Panc1 (cell line): ENCODE measurements at regions not wholly inside any gene's neighbourhood (a gene's known extent, or its start where the extent isn't known, plus 50 kb on each side); places are given as distances from the start of the nearest gene placed in this dataset.

Source experiments
- ATAC-seq: fragments of 200-7000 bp; cut with Tn5 transposase; 2 replicates; pipeline ENCODE4 v1.9.1; 2020; ENCODE audit warnings: mild to moderate bottlenecking, moderate library complexity
- BruUV-seq: library from RNA; stranded (reverse); fragments of 400-500 nt; replicated peaks from 2 replicates; lab custom pipeline; 2021; lab: Mats Ljungman, UMichigan
- CTCF ChIA-PET: fragments of 300-600 bp; sonication (Branson Sonifier 250); formaldehyde crosslinking; loops from one replicate; lab custom pipeline; 2022; ENCODE audit warnings: antibody characterized with exemption; lab: Charles Lee
- POLR2A ChIA-PET: fragments of 300-600 bp; sonication (Branson Sonifier 250); formaldehyde crosslinking; loops from one replicate; lab custom pipeline; 2022; ENCODE audit warnings: antibody characterized with exemption; lab: Charles Lee
- DNase-seq: peaks from one replicate; pipeline ENCODE4 v3.0.0-alpha.2; 2010; ENCODE audit warnings: low read depth, low spot score
- H3K27ac ChIP-seq: 2 replicates; pipeline ENCODE4 v1.5.1; 2011; ENCODE audit warnings: mild to moderate bottlenecking, low read length, inconsistent platforms
- H3K27me3 ChIP-seq: fragments of 200-500 bp; sonication (Bioruptor generic); 2 replicates; pipeline ENCODE4 v1.6.0; 2014; ENCODE audit warnings: low read length, inconsistent platforms; ENCODE audit not compliant: control insufficient read depth, insufficient read depth
- H3K36me3 ChIP-seq: fragments of 200-500 bp; sonication (Bioruptor generic); 2 replicates; pipeline ENCODE4 v1.5.1; 2014; ENCODE audit warnings: inconsistent platforms, mild to moderate bottlenecking, low read length, moderate library complexity; ENCODE audit not compliant: control insufficient read depth, insufficient read depth
- H3K4me1 ChIP-seq: 2 replicates; pipeline ENCODE4 v1.5.1; 2011; ENCODE audit warnings: inconsistent platforms, mild to moderate bottlenecking, low read length, moderate library complexity; ENCODE audit not compliant: control insufficient read depth, insufficient read depth
- H3K4me3 ChIP-seq, 2 experiments: 2 replicates each; pipeline ENCODE4 v1.5.1; 2011 to 2012; ENCODE audit warnings: low read depth in 2 of 2, low read length in 2 of 2, mild to moderate bottlenecking in 2 of 2, inconsistent platforms in 1 of 2, moderate library complexity in 1 of 2
- H3K9me3 ChIP-seq: fragments of 200-500 bp; sonication (Bioruptor generic); 2 replicates; pipeline ENCODE4 v1.5.1; 2014; ENCODE audit warnings: low read depth, mild to moderate bottlenecking, inconsistent platforms, low read length, moderate library complexity; ENCODE audit not compliant: control insufficient read depth, insufficient read depth
- POLR2AphosphoS5 ChIP-seq: IDR thresholded peaks from 2 replicates; pipeline ENCODE4 v1.6.1; 2012; ENCODE audit warnings: mild to moderate bottlenecking, low read depth, low read length, moderate library complexity
- SIN3A ChIP-seq: IDR thresholded peaks from 2 replicates; pipeline ENCODE4 v1.6.1; 2012; ENCODE audit warnings: low read depth, mild to moderate bottlenecking, low read length, moderate library complexity, borderline replicate concordance; ENCODE audit not compliant: insufficient read depth
- TCF7L2 ChIP-seq: IDR thresholded peaks from 2 replicates; pipeline ENCODE4 v1.6.1; 2011; ENCODE audit warnings: mild to moderate bottlenecking, low read depth, low read length, inconsistent platforms
- in situ Hi-C: cut with HindIII; loops from 2 replicates; pipeline ENCODE4 v1.10.0; 2016; ENCODE audit warnings: low sequenced_read_pairs, low pct_unique_long_range_greater_than_20kb
- intact Hi-C: fragments of 100-400 bp; cut with micrococcal nuclease; formaldehyde crosslinking; loops from one replicate; pipeline ENCODE4 v1.10.0; 2022; ENCODE audit not compliant: unreplicated experiment
- TF ChIP-seq, protein P1 (sequence below), 2 experiments: IDR thresholded peaks; 2 replicates each; pipeline ENCODE4 v1.6.1; 2011 to 2012; ENCODE audit warnings: low read depth in 2 of 2, control low read depth in 1 of 2, low read length in 1 of 2, mild to moderate bottlenecking in 1 of 2, moderate library complexity in 1 of 2; ENCODE audit not compliant: insufficient read depth in 1 of 2
- TF ChIP-seq, protein P2 (sequence below): fragments of 450-650 bp; IDR thresholded peaks from 2 replicates; pipeline ENCODE4 v1.5.1; 2017; ENCODE audit warnings: mild to moderate bottlenecking

GRCh38 chr4:22174640-22175039 is 226.1 kb upstream of the KCNIP4 start:
- Histone ChIP-seq H3K9me3 (no peaks in the 10 kb centered on the region), H3K27me3 (no peaks in the 10 kb centered on the region), H3K4me1 (no peaks in the 10 kb centered on the region), H3K4me3 (no peak overlapping the region), H3K27ac (no peak overlapping the region), H3K36me3 (no peaks in the 10 kb centered on the region)
- BruUV-seq: no TSS peak
- in situ Hi-C loops (no loop called here), intact Hi-C loops (no loop called here)
- ChIA-PET POLR2A (no interaction called here), CTCF (no interaction called here)
- ATAC-seq: no peak
- no peak for DNase-seq
- TF ChIP-seq, protein P1, sequence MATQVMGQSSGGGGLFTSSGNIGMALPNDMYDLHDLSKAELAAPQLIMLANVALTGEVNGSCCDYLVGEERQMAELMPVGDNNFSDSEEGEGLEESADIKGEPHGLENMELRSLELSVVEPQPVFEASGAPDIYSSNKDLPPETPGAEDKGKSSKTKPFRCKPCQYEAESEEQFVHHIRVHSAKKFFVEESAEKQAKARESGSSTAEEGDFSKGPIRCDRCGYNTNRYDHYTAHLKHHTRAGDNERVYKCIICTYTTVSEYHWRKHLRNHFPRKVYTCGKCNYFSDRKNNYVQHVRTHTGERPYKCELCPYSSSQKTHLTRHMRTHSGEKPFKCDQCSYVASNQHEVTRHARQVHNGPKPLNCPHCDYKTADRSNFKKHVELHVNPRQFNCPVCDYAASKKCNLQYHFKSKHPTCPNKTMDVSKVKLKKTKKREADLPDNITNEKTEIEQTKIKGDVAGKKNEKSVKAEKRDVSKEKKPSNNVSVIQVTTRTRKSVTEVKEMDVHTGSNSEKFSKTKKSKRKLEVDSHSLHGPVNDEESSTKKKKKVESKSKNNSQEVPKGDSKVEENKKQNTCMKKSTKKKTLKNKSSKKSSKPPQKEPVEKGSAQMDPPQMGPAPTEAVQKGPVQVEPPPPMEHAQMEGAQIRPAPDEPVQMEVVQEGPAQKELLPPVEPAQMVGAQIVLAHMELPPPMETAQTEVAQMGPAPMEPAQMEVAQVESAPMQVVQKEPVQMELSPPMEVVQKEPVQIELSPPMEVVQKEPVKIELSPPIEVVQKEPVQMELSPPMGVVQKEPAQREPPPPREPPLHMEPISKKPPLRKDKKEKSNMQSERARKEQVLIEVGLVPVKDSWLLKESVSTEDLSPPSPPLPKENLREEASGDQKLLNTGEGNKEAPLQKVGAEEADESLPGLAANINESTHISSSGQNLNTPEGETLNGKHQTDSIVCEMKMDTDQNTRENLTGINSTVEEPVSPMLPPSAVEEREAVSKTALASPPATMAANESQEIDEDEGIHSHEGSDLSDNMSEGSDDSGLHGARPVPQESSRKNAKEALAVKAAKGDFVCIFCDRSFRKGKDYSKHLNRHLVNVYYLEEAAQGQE (IDR thresholded peaks at IDR 0.05; ENCODE audit: insufficient read depth in 1 of 2, low read depth in 2 of 2, low read length in 1 of 2): no peak
- TF ChIP-seq POLR2AphosphoS5 (no peak), SIN3A (no peak), TCF7L2 (no peak)
- TF ChIP-seq, protein P2, sequence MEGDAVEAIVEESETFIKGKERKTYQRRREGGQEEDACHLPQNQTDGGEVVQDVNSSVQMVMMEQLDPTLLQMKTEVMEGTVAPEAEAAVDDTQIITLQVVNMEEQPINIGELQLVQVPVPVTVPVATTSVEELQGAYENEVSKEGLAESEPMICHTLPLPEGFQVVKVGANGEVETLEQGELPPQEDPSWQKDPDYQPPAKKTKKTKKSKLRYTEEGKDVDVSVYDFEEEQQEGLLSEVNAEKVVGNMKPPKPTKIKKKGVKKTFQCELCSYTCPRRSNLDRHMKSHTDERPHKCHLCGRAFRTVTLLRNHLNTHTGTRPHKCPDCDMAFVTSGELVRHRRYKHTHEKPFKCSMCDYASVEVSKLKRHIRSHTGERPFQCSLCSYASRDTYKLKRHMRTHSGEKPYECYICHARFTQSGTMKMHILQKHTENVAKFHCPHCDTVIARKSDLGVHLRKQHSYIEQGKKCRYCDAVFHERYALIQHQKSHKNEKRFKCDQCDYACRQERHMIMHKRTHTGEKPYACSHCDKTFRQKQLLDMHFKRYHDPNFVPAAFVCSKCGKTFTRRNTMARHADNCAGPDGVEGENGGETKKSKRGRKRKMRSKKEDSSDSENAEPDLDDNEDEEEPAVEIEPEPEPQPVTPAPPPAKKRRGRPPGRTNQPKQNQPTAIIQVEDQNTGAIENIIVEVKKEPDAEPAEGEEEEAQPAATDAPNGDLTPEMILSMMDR: no peak

DNA sequence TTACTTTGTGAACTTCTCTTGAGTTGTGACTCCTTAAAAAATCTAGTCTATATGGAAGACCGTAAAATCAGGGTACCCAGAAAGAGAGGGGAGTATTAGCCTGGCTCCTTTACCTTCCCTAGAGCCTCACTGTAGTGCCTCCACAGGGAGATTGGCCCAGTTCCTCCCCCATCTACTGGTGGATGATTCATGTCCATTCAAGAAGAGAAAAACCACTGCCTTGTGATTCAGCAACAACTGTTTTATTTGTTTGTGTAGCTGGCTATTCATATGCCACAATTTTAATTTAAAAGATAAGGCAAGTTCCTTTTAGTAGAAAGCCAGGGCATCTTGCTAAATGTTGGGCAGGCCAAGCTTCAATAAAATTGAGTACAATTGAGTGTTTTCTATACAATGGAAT is 221.8 kb upstream of the KCNIP4 start:
- Histone ChIP-seq H3K27ac (no peak overlapping the region), H3K4me3 (no peak overlapping the region), H3K36me3 (no peaks in the 10 kb centered on the region), H3K27me3 (no peaks in the 10 kb centered on the region), H3K9me3 (no peaks in the 10 kb centered on the region), H3K4me1 (no peaks in the 10 kb centered on the region)
- TF ChIP-seq SIN3A: no peak
- TF ChIP-seq, protein P1 (IDR thresholded peaks at IDR 0.05; ENCODE audit: insufficient read depth in 1 of 2, low read depth in 2 of 2, low read length in 1 of 2): no peak
- TF ChIP-seq TCF7L2: no peak
- TF ChIP-seq, protein P2: no peak
- no peak for TF ChIP-seq POLR2AphosphoS5
- intact Hi-C loops (no loop called here), in situ Hi-C loops (no loop called here)
- no peak for DNase-seq
- CTCF ChIA-PET: no interaction called here
- POLR2A ChIA-PET: no interaction called here
- BruUV-seq: no TSS peak
- no peak for ATAC-seq
